RWPE1 (cell line): ENCODE measurements at regions not wholly inside any gene's neighbourhood (a gene's known extent, or its start where the extent isn't known, plus 50 kb on each side); places are given as distances from the start of the nearest gene placed in this dataset.

Experiments
- CTCF ChIA-PET: fragments of 350-600 bp; sonication (Branson Sonifier 250); formaldehyde crosslinking; extraction: SDS; loops from one replicate; lab custom pipeline; 2021; lab: Yijun Ruan, JAX
- POLR2A ChIA-PET: fragments of 400-600 bp; formaldehyde crosslinking; extraction: SDS; loops from one replicate; lab custom pipeline; 2020; ENCODE audit warnings: antibody characterized with exemption; ENCODE audit not compliant: low non-redundant PET; lab: Yijun Ruan, JAX
- DNase-seq: peaks from one replicate; pipeline ENCODE4 v3.0.0; 2012; ENCODE audit warnings: low spot score
- H3K27ac ChIP-seq: fragments of 450-650 bp; 2 replicates; pipeline ENCODE4 v1.5.1; 2017
- CTCF ChIP-seq: fragments of 450-650 bp; conservative IDR thresholded peaks from 2 replicates; pipeline ENCODE4 v1.5.1; 2017; ENCODE audit warnings: low read depth, mild to moderate bottlenecking

- H3K27ac ChIP-seq = no peak overlapping the region
- DNase-seq = no peak
- TF ChIP-seq CTCF = no peak
- ChIA-PET CTCF (no interaction called here), POLR2A (no interaction called here)
Observed at GRCh38 chr11:103830205-103830604, 206.2 kb upstream of the DDI1 start.

GRCh38 chr11:103832762-103833161, 203.7 kb upstream of the DDI1 start:
- CTCF ChIA-PET = interaction anchor here (0.6 kb wide), 1 partner anchor 12 kb away, joined by 4 read pairs; no protein-coding TSS in a partner anchor
- POLR2A ChIA-PET = no interaction called here
- TF ChIP-seq CTCF = no peak

GRCh38 chr11:103842191-103842590, 194.2 kb upstream of the DDI1 start:
- POLR2A ChIA-PET = no interaction called here
- TF ChIP-seq CTCF = no peak
- H3K27ac ChIP-seq = no peak overlapping the region
- CTCF ChIA-PET = no interaction called here
- DNase-seq = no peak

More at GRCh38 chr11:103832762-103833161, 203.7 kb upstream of the DDI1 start:
- no peak overlapping the region for H3K27ac ChIP-seq
- no peak for DNase-seq

- TF ChIP-seq CTCF = no peak
- DNase-seq = no peak
- ChIA-PET CTCF (no interaction called here), POLR2A (no interaction called here)
- no peak overlapping the region for H3K27ac ChIP-seq
Observed at GRCh38 chr11:103842795-103843194, 193.6 kb upstream of the DDI1 start.

GRCh38 chr11:103844327-103845215, 191.9 kb upstream of the DDI1 start:
- no peak overlapping the region for H3K27ac ChIP-seq
- no peak for TF ChIP-seq CTCF
- ChIA-PET POLR2A (no interaction called here), CTCF (no interaction called here)
- no peak for DNase-seq

- no peak for TF ChIP-seq CTCF
- H3K27ac ChIP-seq = no peak overlapping the region
- DNase-seq = no peak
- POLR2A ChIA-PET = no interaction called here
- CTCF ChIA-PET = no interaction called here
Observed at GRCh38 chr11:103845331-103845730, 191.1 kb upstream of the DDI1 start.
